Activated B cell treated with CpG ODN at 0.5 μM for 24 hours (primary cell): ENCODE measurements at regions not wholly inside any gene's neighbourhood (a gene's known extent, or its start where the extent isn't known, plus 50 kb on each side); places are given as distances from the start of the nearest gene placed in this dataset.

Source experiments
- ATAC-seq: fragments of 200-7000 bp; cut with Tn5 transposase; one replicate; pipeline ENCODE4 v1.10.0; 2021; ENCODE audit warnings: low read depth, mild to moderate bottlenecking, moderate library complexity
- CTCF ChIA-PET: fragments of 350-600 bp; sonication (Branson Sonifier 250); formaldehyde crosslinking; loops from one replicate; lab custom pipeline; 2021; ENCODE audit warnings: antibody characterized with exemption; lab: Charles Lee
- POLR2A ChIA-PET: fragments of 350-600 bp; sonication (Branson Sonifier 250); formaldehyde crosslinking; loops from one replicate; lab custom pipeline; 2021; ENCODE audit warnings: antibody characterized with exemption; lab: Charles Lee
- DNase-seq: peaks from one replicate; pipeline ENCODE4 v3.0.0; 2022
- H3K27ac Mint-ChIP-seq: one replicate; pipeline ENCODE4 v1.8.0; 2020; ENCODE audit warnings: mixed read lengths
- H3K27me3 Mint-ChIP-seq: one replicate; pipeline ENCODE4 v1.8.0; 2021; ENCODE audit warnings: mixed read lengths
- H3K36me3 Mint-ChIP-seq: one replicate; pipeline ENCODE4 v1.8.0; 2021; ENCODE audit warnings: low read depth, mixed read lengths
- H3K4me1 Mint-ChIP-seq: one replicate; pipeline ENCODE4 v1.8.0; 2021; ENCODE audit warnings: mixed read lengths
- H3K4me3 Mint-ChIP-seq: one replicate; pipeline ENCODE4 v1.8.0; 2020; ENCODE audit warnings: mild to moderate bottlenecking, mixed read lengths
- H3K9me3 Mint-ChIP-seq: one replicate; pipeline ENCODE4 v1.8.0; 2020; ENCODE audit warnings: mixed read lengths
- intact Hi-C: fragments of 100-400 bp; cut with micrococcal nuclease; formaldehyde crosslinking; loops from one replicate; pipeline ENCODE4 v1.15.1; 2024
- TF ChIP-seq, protein P1 (sequence below): fragments of 200-600 bp; IDR thresholded peaks from one replicate; pipeline ENCODE4 v1.8.0; 2022; ENCODE audit warnings: antibody characterized with exemption, mild to moderate bottlenecking

DNA sequence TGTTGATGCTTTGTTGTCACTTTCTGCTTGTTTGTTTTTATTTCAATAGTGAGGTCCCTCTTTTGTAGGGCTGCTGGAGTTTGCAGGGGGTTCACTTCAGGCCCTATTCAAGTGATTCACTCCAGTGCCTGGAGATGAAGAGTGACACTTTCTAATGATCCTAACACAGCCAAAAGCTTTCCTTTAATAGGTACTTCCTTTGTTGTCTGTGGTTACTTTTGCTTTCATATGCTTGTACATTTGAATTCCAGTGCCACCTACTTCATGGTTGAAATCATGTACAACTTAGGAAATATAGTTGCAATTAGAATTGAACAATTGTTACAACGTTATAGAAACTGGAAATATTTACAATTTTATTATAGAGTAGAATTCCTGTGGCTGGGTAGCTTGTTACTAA, 466.8 kb upstream of the EPHA3 start:
- DNase-seq (no peak), ATAC-seq (no peak)
- no peak overlapping the region for H3K27ac Mint-ChIP-seq
- peaks cover 2% of the 10 kb centered on the region for H3K9me3 Mint-ChIP-seq
- no peaks in the 10 kb centered on the region for H3K27me3 Mint-ChIP-seq
- no peaks in the 10 kb centered on the region for H3K36me3 Mint-ChIP-seq
- TF ChIP-seq, protein P1, sequence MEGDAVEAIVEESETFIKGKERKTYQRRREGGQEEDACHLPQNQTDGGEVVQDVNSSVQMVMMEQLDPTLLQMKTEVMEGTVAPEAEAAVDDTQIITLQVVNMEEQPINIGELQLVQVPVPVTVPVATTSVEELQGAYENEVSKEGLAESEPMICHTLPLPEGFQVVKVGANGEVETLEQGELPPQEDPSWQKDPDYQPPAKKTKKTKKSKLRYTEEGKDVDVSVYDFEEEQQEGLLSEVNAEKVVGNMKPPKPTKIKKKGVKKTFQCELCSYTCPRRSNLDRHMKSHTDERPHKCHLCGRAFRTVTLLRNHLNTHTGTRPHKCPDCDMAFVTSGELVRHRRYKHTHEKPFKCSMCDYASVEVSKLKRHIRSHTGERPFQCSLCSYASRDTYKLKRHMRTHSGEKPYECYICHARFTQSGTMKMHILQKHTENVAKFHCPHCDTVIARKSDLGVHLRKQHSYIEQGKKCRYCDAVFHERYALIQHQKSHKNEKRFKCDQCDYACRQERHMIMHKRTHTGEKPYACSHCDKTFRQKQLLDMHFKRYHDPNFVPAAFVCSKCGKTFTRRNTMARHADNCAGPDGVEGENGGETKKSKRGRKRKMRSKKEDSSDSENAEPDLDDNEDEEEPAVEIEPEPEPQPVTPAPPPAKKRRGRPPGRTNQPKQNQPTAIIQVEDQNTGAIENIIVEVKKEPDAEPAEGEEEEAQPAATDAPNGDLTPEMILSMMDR = no peak
- ChIA-PET POLR2A (no interaction called here), CTCF (no interaction called here)
- no peak overlapping the region for H3K4me3 Mint-ChIP-seq
- intact Hi-C loops = no loop called here
- no peaks in the 10 kb centered on the region for H3K4me1 Mint-ChIP-seq

- H3K4me3 Mint-ChIP-seq = no peak overlapping the region
- no peak overlapping the region for H3K27ac Mint-ChIP-seq
- intact Hi-C loops = no loop called here
- no peaks in the 10 kb centered on the region for H3K27me3 Mint-ChIP-seq
- peaks cover 2% of the 10 kb centered on the region for H3K9me3 Mint-ChIP-seq
- DNase-seq = no peak
- TF ChIP-seq, protein P1 = no peak
- H3K4me1 Mint-ChIP-seq = no peaks in the 10 kb centered on the region
- ATAC-seq = no peak
- H3K36me3 Mint-ChIP-seq = no peaks in the 10 kb centered on the region
- ChIA-PET CTCF (no interaction called here), POLR2A (no interaction called here)
Measured at GRCh38 chr3:88641033-88641604, 466.3 kb upstream of the EPHA3 start.

- H3K4me1 Mint-ChIP-seq = no peaks in the 10 kb centered on the region
- TF ChIP-seq, protein P1 = no peak
- no peak for DNase-seq
- no peak overlapping the region for H3K27ac Mint-ChIP-seq
- H3K4me3 Mint-ChIP-seq = no peak overlapping the region
- ChIA-PET CTCF (no interaction called here), POLR2A (no interaction called here)
- intact Hi-C loops = no loop called here
- no peak for ATAC-seq
- H3K9me3 Mint-ChIP-seq = peaks cover 2% of the 10 kb centered on the region
- H3K27me3 Mint-ChIP-seq = no peaks in the 10 kb centered on the region
- H3K36me3 Mint-ChIP-seq = no peaks in the 10 kb centered on the region
Measured at GRCh38 chr3:88657459-88657858, 450.0 kb upstream of the EPHA3 start.

DNA sequence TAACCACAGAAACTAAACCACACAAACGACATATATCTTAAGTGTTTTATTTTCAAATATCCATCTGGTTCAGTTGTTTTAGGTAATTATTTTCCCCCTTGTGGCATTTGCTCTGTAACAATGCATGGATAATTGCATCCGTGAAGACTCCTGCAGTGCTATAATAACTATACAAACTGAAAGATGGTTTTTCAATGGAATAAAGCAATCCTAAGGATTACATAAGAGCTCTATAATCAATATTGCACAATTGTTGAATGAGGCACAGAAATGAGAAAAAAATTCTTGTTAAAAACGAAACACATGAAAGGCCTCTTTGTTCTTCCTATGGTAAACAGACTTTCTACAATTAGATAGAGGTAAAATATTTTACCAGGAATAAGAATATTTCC, 446.0 kb upstream of the EPHA3 start:
- ChIA-PET POLR2A (no interaction called here), CTCF (no interaction called here)
- H3K27me3 Mint-ChIP-seq = no peaks in the 10 kb centered on the region
- no peak for ATAC-seq
- no peaks in the 10 kb centered on the region for H3K4me1 Mint-ChIP-seq
- H3K4me3 Mint-ChIP-seq = no peak overlapping the region
- no peak overlapping the region for H3K27ac Mint-ChIP-seq
- TF ChIP-seq, protein P1 = no peak
- no peak for DNase-seq
- H3K36me3 Mint-ChIP-seq = no peaks in the 10 kb centered on the region
- peaks cover 2% of the 10 kb centered on the region for H3K9me3 Mint-ChIP-seq
- intact Hi-C loops = no loop called here

GRCh38 chr3:88668180-88668579, 439.2 kb upstream of the EPHA3 start:
- TF ChIP-seq, protein P1 = no peak
- no peaks in the 10 kb centered on the region for H3K9me3 Mint-ChIP-seq
- no peak for ATAC-seq
- ChIA-PET POLR2A (no interaction called here), CTCF (no interaction called here)
- no peaks in the 10 kb centered on the region for H3K4me1 Mint-ChIP-seq
- no peak overlapping the region for H3K4me3 Mint-ChIP-seq
- intact Hi-C loops = no loop called here
- no peak overlapping the region for H3K27ac Mint-ChIP-seq
- H3K36me3 Mint-ChIP-seq = no peaks in the 10 kb centered on the region
- no peak for DNase-seq
- no peaks in the 10 kb centered on the region for H3K27me3 Mint-ChIP-seq
